Midbrain (tissue), 1 donor: ENCODE measurements at regions not wholly inside any gene's neighbourhood (a gene's known extent, or its start where the extent isn't known, plus 50 kb on each side); places are given as distances from the start of the nearest gene placed in this dataset.
"Not testable (repeated sequence)": the region's sequence is repeated elsewhere in the genome, so short reads cannot be mapped to it uniquely, and the experiment has no call there.

Experiments used
- DNase-seq: peaks from one replicate; lab custom pipeline; 2025; lab: John Stamatoyannopoulos, UW

DNA sequence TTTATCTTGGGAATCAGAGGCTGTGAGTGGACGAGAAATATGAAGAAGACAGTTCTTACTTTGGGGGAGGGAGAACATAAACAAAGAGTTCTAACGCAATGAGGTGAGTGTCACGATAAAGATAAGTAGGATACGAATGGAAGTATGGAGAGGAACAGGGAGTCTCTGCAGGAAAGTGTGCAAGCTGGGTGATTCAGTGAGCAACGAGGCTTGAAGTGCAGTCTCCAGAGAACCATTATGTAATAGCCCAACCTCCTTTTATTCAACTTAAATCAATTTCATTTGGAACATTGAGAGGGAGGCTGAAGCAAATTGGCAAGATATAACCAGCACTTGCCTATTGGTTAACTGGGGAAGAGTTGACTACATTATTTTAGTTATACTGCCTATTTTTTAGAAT lies 99.3 kb upstream of the PLD5 start:
- no peak for DNase-seq

DNA sequence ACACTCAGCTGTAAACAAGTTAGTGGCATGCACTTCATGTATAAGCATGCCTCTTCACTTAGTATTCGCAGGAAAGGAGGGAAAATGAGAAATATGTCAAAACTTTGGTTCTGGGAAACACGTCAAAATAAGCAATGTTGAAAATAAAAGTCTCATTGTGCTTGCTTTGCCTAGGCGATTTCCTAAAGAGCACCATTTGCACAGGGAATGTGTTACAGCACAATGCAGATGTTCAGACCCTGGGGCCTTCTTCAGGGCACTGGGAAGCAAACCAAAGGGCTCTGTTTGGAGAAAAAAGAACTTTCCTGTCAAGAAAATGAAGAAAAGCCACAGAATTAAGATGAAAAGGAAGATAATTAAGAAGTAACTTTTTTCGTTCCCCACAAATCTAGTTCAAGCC lies 98.6 kb upstream of the PLD5 start:
- DNase-seq, result no peak

DNA sequence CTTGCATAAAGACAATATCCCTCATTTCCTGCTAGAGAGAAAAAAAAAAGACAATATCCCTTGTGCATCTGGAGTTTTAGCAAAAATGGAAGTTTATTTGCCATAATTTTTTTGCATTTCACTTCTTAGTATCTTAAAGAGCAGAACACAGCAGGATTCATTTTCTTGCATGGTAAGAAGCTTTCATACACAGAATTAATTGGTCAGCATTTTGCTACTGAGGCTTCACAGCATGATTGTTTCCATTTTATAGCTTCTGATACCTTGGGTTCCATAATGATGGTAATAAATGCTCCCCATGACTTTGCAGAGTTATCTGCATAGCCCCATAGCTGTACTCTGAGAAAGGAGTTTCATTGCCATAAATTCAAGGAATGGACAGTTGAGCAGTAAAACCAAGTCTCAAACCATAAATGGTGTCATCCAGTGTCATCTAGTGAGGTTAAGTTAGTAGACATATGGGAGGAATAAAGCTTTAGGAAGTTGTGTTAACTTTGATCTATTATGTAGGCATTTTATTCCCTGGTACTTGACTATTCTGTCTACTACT lies 88.8 kb upstream of the PLD5 start:
- DNase-seq, result no peak

DNA sequence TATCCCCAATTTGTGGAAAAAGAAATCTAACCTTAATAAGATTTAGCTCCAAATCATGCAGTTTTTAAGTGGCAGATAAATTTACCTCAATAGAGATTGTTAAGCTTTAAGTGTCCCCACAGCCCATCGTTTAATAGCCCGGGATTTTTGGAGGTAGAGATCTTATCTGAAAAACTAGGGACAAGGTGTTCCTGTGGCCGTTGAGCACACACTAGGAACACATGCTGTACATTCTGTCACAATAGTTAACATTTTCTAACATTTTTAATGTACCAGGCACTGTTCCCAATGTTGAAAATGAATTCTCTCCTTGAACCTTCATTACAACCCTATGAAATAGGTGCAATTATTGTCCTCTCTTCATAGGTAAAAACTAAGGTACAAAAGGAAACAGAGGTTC lies 85.7 kb upstream of the PLD5 start:
- DNase-seq, result no peak

DNA sequence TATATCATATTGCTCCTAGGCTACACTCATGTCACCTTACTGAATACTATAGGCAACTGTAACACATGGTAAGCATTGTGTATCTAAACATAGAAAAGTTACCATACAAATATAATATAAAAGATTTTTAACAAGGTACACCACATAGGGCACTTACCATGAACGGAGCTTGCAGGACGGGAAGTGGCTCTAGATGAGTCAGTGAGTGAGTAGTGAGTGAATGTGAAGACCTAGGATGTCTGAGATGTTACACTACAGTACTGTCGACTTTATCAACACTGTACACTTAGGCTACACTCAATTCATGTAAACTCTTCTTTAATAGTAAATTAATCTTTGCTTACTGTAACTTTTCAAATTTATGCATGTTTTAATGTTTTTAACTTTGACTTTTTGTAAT lies 81.0 kb upstream of the PLD5 start:
- DNase-seq, result no peak

DNA sequence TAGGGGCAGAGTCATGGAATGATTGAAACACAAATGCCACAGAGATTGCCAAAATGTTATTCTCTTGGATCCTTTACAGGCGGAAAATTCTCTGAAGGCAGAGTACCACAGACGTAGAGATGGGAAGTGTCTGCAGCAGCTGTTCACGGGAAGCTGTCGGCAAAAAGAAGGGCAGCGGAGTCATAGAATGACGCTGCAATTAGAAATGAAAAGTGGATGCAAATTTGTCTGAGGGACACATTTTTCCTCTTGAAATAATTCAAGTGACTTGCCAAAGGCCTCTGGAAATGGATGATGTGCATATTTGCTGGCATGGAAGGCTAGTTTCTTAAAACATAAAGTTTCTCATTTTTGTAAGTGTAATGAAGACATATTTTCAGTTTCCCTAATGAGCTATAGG lies 77.5 kb upstream of the PLD5 start:
- no peak for DNase-seq

DNA sequence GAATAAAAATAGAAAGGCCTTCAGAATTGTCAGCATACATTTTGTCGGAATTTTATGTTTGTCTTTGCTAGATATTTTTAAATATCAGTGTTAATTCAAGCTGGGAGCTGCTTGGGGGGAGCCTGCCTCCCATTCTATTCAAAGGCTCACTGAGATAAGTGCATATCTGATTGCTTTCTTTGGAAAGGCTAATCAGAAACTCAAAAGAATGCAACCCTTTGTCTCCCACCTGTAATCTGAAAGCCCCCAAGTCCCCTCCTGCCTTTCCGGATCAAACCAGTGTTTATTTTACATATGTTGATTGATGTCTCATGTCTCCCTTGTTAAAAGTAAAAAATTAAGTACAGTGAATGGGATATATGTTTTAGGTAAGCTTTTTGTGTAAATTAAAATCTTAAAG lies 69.3 kb upstream of the PLD5 start:
- DNase-seq, result not testable (repeated sequence)

DNA sequence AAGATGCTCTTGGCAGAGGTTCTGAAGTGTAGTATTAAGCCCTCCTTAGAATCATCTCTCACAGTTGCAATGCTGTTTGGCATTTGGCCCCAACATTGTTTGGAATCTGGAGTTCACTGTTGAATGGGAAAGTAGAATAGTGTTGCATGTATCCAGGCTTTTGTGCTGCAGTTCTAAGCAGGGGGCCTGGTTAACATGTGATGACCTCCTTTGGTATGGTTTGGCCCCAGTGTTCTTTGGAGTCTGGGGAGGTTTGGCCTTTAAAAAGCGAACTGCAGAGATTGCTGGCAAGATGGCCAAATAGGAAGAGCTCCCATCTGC lies 61.8 kb upstream of the PLD5 start:
- no peak for DNase-seq

DNA sequence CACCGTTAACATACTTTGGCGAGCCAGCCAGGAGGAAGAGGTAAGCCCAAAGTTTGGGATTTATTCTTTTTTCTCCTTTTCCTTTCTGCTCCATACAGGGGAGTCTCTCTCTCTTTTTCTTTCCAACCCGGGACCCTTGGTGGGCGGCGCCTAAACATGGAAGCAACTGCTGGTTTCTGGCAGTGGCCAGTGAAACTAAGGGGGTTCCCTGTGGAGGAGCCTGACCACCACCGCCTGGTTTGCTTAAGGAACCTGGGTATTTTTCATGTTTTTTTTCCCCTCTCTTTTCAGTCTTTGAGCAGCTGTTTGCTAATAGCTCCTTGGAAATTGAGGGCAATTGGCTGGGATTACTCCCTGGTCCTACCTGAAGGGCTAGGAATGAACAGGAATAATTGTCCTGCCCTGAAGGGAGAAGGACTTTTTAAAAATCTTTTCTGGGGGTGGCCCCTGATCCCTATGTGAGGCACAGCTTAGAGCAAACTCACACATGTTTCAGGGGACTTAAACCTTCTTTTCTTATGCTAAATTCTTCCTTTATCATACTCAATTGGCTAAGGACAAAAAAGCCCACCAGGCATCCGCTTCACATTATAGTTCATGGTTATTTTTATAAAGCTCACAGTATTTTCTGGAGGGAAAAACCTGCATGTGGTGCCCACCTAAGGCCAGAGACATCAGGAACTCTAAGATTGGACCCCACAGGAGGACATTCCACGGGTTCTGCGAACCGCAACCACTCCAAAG lies 61.3 kb upstream of the PLD5 start:
- no peak for DNase-seq

DNA sequence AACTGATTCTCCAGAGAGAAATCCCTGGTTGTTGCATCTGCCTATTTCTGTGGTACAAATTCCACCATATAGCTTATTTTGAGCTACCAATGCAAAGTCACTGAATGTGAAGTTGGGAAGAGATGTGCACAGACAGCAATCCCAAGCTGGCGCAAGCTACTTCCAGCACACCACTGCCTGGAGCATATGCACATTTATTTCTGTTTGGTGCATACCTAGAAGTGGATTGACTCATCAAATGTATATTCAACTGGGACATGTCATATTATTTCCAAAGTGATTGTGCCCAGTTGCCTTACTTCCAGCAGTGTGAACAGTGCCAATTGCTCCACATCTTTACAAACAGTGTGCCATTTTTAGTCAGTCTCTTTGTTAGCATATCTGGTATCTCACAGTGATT lies 58.2 kb upstream of the PLD5 start:
- no peak for DNase-seq

DNA sequence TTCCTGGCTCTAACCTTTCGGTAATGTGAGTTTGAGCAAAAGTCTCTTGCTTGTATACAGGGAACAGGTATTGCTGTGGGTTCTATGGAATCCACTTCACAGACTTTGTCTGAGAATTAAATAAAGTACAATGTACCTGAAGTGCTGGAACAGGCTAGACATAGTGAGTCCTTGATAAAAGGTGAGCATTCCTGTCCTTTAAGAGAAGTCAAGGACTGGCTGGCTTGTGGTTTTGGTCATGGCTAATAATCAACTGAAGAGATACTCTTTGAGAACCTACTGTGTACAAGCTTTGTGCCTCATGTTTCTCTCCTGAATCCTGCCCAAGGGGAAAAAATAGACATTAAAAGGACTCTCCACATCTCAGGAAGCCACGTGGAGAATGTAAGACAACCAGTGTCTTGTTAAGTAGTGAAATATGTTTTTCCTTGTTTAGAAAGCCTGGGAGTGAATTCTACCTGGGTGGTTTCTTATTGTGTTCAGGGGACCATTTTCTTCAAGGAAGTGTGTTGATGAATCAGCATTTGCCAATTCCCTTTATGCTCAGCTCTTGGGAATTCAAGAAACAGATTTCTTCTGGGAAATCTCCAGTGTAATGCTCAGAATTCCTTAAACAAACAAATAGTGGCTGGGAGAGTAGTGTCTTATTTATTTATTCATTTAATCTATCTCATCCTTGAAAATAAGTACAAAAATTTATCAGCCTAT lies 55.2 kb upstream of the PLD5 start:
- DNase-seq, result no peak
